ENCODE measurements at regions not wholly inside any gene's neighbourhood (a gene's known extent, or its start where the extent isn't known, plus 50 kb on each side); places are given as distances from the start of the nearest gene placed in this dataset.
"Not testable (repeated sequence)": the region's sequence is repeated elsewhere in the genome, so short reads cannot be mapped to it uniquely, and the experiment has no call there.

- no peak overlapping the region for H3K27ac ChIP-seq (ENCODE audit: low read length in 2 of 2)
- ChIA-PET CTCF (no interaction called here), POLR2A (no interaction called here)
- H3K4me3 ChIP-seq (ENCODE audit: control extremely low read depth in 1 of 5, extremely low read depth in 1 of 5, insufficient read depth in 1 of 5, low read depth in 2 of 5, low read length in 4 of 5): no peak overlapping the region
- H3K36me3 ChIP-seq (replicated peaks in 1 of 2; ENCODE audit: control extremely low read depth in 1 of 2, control insufficient read depth in 1 of 2, extremely low read depth in 1 of 2, insufficient read depth in 2 of 2, low read length in 1 of 2): no peaks in the 10 kb centered on the region
- no peak overlapping the region for H3K4me2 ChIP-seq (replicated peaks; ENCODE audit: low read depth, low read length, poor library complexity, severe bottlenecking)
- TF ChIP-seq CTCF (IDR thresholded peaks at IDR 0.05) (no peak), EZH2 (IDR thresholded peaks at IDR 0.05; ENCODE audit: borderline replicate concordance, insufficient read depth, low read depth, low read length, poor library complexity, severe bottlenecking) (no peak)
- no peak for DNase-seq
- H3K4me1 ChIP-seq (ENCODE audit: control insufficient read depth in 2 of 2, insufficient read depth in 2 of 2, low read length in 2 of 2): no peaks in the 10 kb centered on the region
- H3K79me2 ChIP-seq (ENCODE audit: control insufficient read depth, insufficient read depth, low read length): no peaks in the 10 kb centered on the region
- no peak for ATAC-seq (ENCODE audit: low read depth)
- H4K20me1 ChIP-seq (ENCODE audit: control insufficient read depth, insufficient read depth, low read length, poor library complexity, severe bottlenecking): no peaks in the 10 kb centered on the region
- H2AFZ ChIP-seq (ENCODE audit: insufficient read depth, low read depth, low read length, poor library complexity, severe bottlenecking): no peak overlapping the region
- no peak overlapping the region for H3K9ac ChIP-seq (ENCODE audit: low read length)
- H3K4me3 Mint-ChIP-seq: no peak overlapping the region
- no peaks in the 10 kb centered on the region for H3K27me3 Mint-ChIP-seq
- intact Hi-C loops (cut with micrococcal nuclease): no loop called here
- no peaks in the 10 kb centered on the region for H3K27me3 ChIP-seq (replicated peaks in 1 of 4; ENCODE audit: control extremely low read depth in 1 of 4, control insufficient read depth in 3 of 4, insufficient read depth in 4 of 4, low read length in 3 of 4)
- no peaks in the 10 kb centered on the region for H3K4me1 Mint-ChIP-seq
- no peak overlapping the region for H3K27ac Mint-ChIP-seq
- no peaks in the 10 kb centered on the region for H3K9me3 ChIP-seq (ENCODE audit: control extremely low read depth in 1 of 3, control insufficient read depth in 2 of 3, insufficient read depth in 1 of 3, low read length in 2 of 3)
- H3K9me3 Mint-ChIP-seq (ENCODE audit: insufficient read depth): peaks cover 4% of the 10 kb centered on the region
Observed at GRCh38 chr13:54110597-54110996, 1082.0 kb downstream of the OLFM4 start.

- ChIA-PET CTCF (no interaction called here), POLR2A (no interaction called here)
- H3K27me3 ChIP-seq (replicated peaks in 1 of 4; ENCODE audit: control extremely low read depth in 1 of 4, control insufficient read depth in 3 of 4, insufficient read depth in 4 of 4, low read length in 3 of 4): no peaks in the 10 kb centered on the region
- no peaks in the 10 kb centered on the region for H3K4me1 ChIP-seq (ENCODE audit: control insufficient read depth in 2 of 2, insufficient read depth in 2 of 2, low read length in 2 of 2)
- H4K20me1 ChIP-seq (ENCODE audit: control insufficient read depth, insufficient read depth, low read length, poor library complexity, severe bottlenecking): no peaks in the 10 kb centered on the region
- no peak overlapping the region for H3K27ac ChIP-seq (ENCODE audit: low read length in 2 of 2)
- H3K9ac ChIP-seq (ENCODE audit: low read length): no peak overlapping the region
- no peak overlapping the region for H3K4me2 ChIP-seq (replicated peaks; ENCODE audit: low read depth, low read length, poor library complexity, severe bottlenecking)
- Mint-ChIP-seq H3K4me1 (no peaks in the 10 kb centered on the region), H3K27me3 (no peaks in the 10 kb centered on the region), H3K4me3 (no peak overlapping the region), H3K9me3 (ENCODE audit: insufficient read depth) (peaks cover 10% of the 10 kb centered on the region), H3K27ac (no peak overlapping the region)
- no peak for TF ChIP-seq EZH2 (IDR thresholded peaks at IDR 0.05; ENCODE audit: borderline replicate concordance, insufficient read depth, low read depth, low read length, poor library complexity, severe bottlenecking)
- TF ChIP-seq CTCF (IDR thresholded peaks at IDR 0.05): no peak
- no CpG with 5 or more reads among the region's 3 CpGs for WGBS (ENCODE audit: insufficient coverage)
- intact Hi-C loops (cut with micrococcal nuclease): no loop called here
- no peak overlapping the region for H2AFZ ChIP-seq (ENCODE audit: insufficient read depth, low read depth, low read length, poor library complexity, severe bottlenecking)
- no peaks in the 10 kb centered on the region for H3K79me2 ChIP-seq (ENCODE audit: control insufficient read depth, insufficient read depth, low read length)
- no peaks in the 10 kb centered on the region for H3K9me3 ChIP-seq (ENCODE audit: control extremely low read depth in 1 of 3, control insufficient read depth in 2 of 3, insufficient read depth in 1 of 3, low read length in 2 of 3)
- ATAC-seq (ENCODE audit: low read depth) (no peak), DNase-seq (no peak)
- H3K4me3 ChIP-seq (ENCODE audit: control extremely low read depth in 1 of 5, extremely low read depth in 1 of 5, insufficient read depth in 1 of 5, low read depth in 2 of 5, low read length in 4 of 5): no peak overlapping the region
- H3K36me3 ChIP-seq (replicated peaks in 1 of 2; ENCODE audit: control extremely low read depth in 1 of 2, control insufficient read depth in 1 of 2, extremely low read depth in 1 of 2, insufficient read depth in 2 of 2, low read length in 1 of 2): no peaks in the 10 kb centered on the region
Observed at GRCh38 chr13:54124700-54125099, 1096.1 kb downstream of the OLFM4 start.

- ATAC-seq (ENCODE audit: low read depth); H3K4me2 ChIP-seq (replicated peaks; ENCODE audit: low read depth, low read length, poor library complexity, severe bottlenecking); H3K36me3 ChIP-seq (replicated peaks in 1 of 2; ENCODE audit: control extremely low read depth in 1 of 2, control insufficient read depth in 1 of 2, extremely low read depth in 1 of 2, insufficient read depth in 2 of 2, low read length in 1 of 2); H3K27ac Mint-ChIP-seq; H3K9ac ChIP-seq (ENCODE audit: low read length); H3K27me3 ChIP-seq (replicated peaks in 1 of 4; ENCODE audit: control extremely low read depth in 1 of 4, control insufficient read depth in 3 of 4, insufficient read depth in 4 of 4, low read length in 3 of 4); DNase-seq; H4K20me1 ChIP-seq (ENCODE audit: control insufficient read depth, insufficient read depth, low read length, poor library complexity, severe bottlenecking); H3K79me2 ChIP-seq (ENCODE audit: control insufficient read depth, insufficient read depth, low read length); H3K4me1 ChIP-seq (ENCODE audit: control insufficient read depth in 2 of 2, insufficient read depth in 2 of 2, low read length in 2 of 2); H3K4me3 Mint-ChIP-seq; H3K4me1 Mint-ChIP-seq; H3K27me3 Mint-ChIP-seq; CTCF ChIA-PET; POLR2A ChIA-PET; H3K9me3 ChIP-seq (ENCODE audit: control extremely low read depth in 1 of 3, control insufficient read depth in 2 of 3, insufficient read depth in 1 of 3, low read length in 2 of 3); H2AFZ ChIP-seq (ENCODE audit: insufficient read depth, low read depth, low read length, poor library complexity, severe bottlenecking); H3K4me3 ChIP-seq (ENCODE audit: control extremely low read depth in 1 of 5, extremely low read depth in 1 of 5, insufficient read depth in 1 of 5, low read depth in 2 of 5, low read length in 4 of 5); intact Hi-C loops (cut with micrococcal nuclease); H3K27ac ChIP-seq (ENCODE audit: low read length in 2 of 2): not testable (repeated sequence)
- H3K9me3 Mint-ChIP-seq (ENCODE audit: insufficient read depth): peaks cover 22% of the 10 kb centered on the region
- WGBS (ENCODE audit: insufficient coverage): 80% methylated on average over 8 of the region's 9 CpGs
Observed at GRCh38 chr13:54130931-54131330, 1102.3 kb downstream of the OLFM4 start.

Data from B cell (primary cell).